Sigmoid colon (tissue), 4 donors: ENCODE measurements at regions not wholly inside any gene's neighbourhood (a gene's known extent, or its start where the extent isn't known, plus 50 kb on each side); places are given as distances from the start of the nearest gene placed in this dataset.

Source experiments
- EP300 ChIP-seq, 4 donors: sonication (generic); formaldehyde crosslinking; IDR thresholded peaks; one replicate each; pipeline ENCODE4 v1.6.1; 2017; ENCODE audit warnings: antibody characterized with exemption in 4 of 4
- POLR2A ChIP-seq, 2 donors: fragments of 450-650 bp; IDR thresholded peaks; one replicate each; pipeline ENCODE4 v1.6.1; 2016; ENCODE audit warnings: antibody characterized with exemption in 2 of 2, mild to moderate bottlenecking in 2 of 2, moderate library complexity in 2 of 2
- POLR2AphosphoS5 ChIP-seq, 4 donors: sonication (generic); formaldehyde crosslinking; IDR thresholded peaks; one replicate each; pipeline ENCODE4 v1.6.1; 2017; ENCODE audit warnings: antibody characterized with exemption in 4 of 4
- TF ChIP-seq, protein P1 (sequence below), 4 experiments: fragments of 450-650 bp in 3 of 4; fragments of 200-600 bp in 1 of 4; IDR thresholded peaks; one replicate each; pipeline ENCODE4 v1.5.1; 2016 to 2019; ENCODE audit warnings: antibody characterized with exemption in 4 of 4, mild to moderate bottlenecking in 3 of 4, moderate library complexity in 2 of 4

DNA sequence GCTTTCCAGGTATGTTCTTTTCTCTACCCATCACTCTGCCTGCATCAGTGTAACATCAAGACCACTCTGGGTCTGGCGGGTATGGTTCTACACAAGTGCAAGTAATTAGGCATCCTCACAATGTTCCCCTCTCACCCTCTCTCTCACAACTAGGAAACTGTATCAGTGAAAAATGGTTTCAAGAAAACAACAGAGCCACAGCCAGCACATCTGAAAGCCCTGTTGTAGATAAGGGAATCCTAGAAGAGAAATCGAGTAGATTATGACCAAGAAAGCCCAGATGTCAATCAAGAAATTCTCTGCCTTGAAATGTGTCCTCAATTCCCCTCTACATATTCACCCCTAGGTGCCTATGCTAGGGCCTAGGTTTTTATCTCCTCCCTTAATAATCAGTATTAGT is 281.3 kb upstream of the ANKRD50 start:
- TF ChIP-seq, protein P1, sequence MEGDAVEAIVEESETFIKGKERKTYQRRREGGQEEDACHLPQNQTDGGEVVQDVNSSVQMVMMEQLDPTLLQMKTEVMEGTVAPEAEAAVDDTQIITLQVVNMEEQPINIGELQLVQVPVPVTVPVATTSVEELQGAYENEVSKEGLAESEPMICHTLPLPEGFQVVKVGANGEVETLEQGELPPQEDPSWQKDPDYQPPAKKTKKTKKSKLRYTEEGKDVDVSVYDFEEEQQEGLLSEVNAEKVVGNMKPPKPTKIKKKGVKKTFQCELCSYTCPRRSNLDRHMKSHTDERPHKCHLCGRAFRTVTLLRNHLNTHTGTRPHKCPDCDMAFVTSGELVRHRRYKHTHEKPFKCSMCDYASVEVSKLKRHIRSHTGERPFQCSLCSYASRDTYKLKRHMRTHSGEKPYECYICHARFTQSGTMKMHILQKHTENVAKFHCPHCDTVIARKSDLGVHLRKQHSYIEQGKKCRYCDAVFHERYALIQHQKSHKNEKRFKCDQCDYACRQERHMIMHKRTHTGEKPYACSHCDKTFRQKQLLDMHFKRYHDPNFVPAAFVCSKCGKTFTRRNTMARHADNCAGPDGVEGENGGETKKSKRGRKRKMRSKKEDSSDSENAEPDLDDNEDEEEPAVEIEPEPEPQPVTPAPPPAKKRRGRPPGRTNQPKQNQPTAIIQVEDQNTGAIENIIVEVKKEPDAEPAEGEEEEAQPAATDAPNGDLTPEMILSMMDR (IDR thresholded peaks at IDR 0.05), result no peak
- TF ChIP-seq POLR2A (IDR thresholded peaks at IDR 0.05), result no peak
- no peak for TF ChIP-seq EP300 (IDR thresholded peaks at IDR 0.05)
- no peak for TF ChIP-seq POLR2AphosphoS5 (IDR thresholded peaks at IDR 0.05)
